ENCODE measurements at regions not wholly inside any gene's neighbourhood (a gene's known extent, or its start where the extent isn't known, plus 50 kb on each side); places are given as distances from the start of the nearest gene placed in this dataset.

- Histone ChIP-seq H2AFZ (ENCODE audit: low read length) (no peak overlapping the region), H3K4me2 (ENCODE audit: low read depth, low read length, poor library complexity, severe bottlenecking) (no peak overlapping the region), H3K4me1 (ENCODE audit: insufficient read depth, low read length, poor library complexity, severe bottlenecking) (no peaks in the 10 kb centered on the region), H3K9me2 (replicated peaks; ENCODE audit: low read depth, low read length) (no peaks in the 10 kb centered on the region), H4K20me1 (ENCODE audit: insufficient read depth, low read length, poor library complexity, severe bottlenecking) (no peaks in the 10 kb centered on the region), H3K79me2 (ENCODE audit: insufficient read depth, low read length) (no peaks in the 10 kb centered on the region), H3K36me3 (ENCODE audit: insufficient read depth, low read length) (no peaks in the 10 kb centered on the region), H3K27me3 (ENCODE audit: insufficient read depth, low read length, poor library complexity, severe bottlenecking) (no peaks in the 10 kb centered on the region), H3K9ac (ENCODE audit: low read depth, low read length, poor library complexity, severe bottlenecking) (no peak overlapping the region), H3K9me3 (ENCODE audit: insufficient read depth, low read depth, low read length) (no peaks in the 10 kb centered on the region), H3K4me3 (ENCODE audit: low read length, poor library complexity, severe bottlenecking) (no peak overlapping the region), H3F3A (ENCODE audit: low read depth) (no peaks in the 10 kb centered on the region)
- TF ChIP-seq CTCF (conservative IDR thresholded peaks at IDR 0.05; ENCODE audit: low read length) (no peak), EZH2phosphoT487 (IDR thresholded peaks at IDR 0.05; ENCODE audit: borderline replicate concordance) (no peak)
Measured at GRCh38 chr6:98452685-98453084, 381.7 kb upstream of the POU3F2 start.

- TF ChIP-seq EZH2phosphoT487 (IDR thresholded peaks at IDR 0.05; ENCODE audit: borderline replicate concordance), result no peak
- no peak for TF ChIP-seq CTCF (conservative IDR thresholded peaks at IDR 0.05; ENCODE audit: low read length)
- no peaks in the 10 kb centered on the region for H3K9me2 ChIP-seq (replicated peaks; ENCODE audit: low read depth, low read length)
- H3K4me1 ChIP-seq (ENCODE audit: insufficient read depth, low read length, poor library complexity, severe bottlenecking), result no peaks in the 10 kb centered on the region
- H3K9ac ChIP-seq (ENCODE audit: low read depth, low read length, poor library complexity, severe bottlenecking), result no peak overlapping the region
- no peaks in the 10 kb centered on the region for H3F3A ChIP-seq (ENCODE audit: low read depth)
- no peaks in the 10 kb centered on the region for H4K20me1 ChIP-seq (ENCODE audit: insufficient read depth, low read length, poor library complexity, severe bottlenecking)
- H3K36me3 ChIP-seq (ENCODE audit: insufficient read depth, low read length), result no peaks in the 10 kb centered on the region
- no peak overlapping the region for H3K4me3 ChIP-seq (ENCODE audit: low read length, poor library complexity, severe bottlenecking)
- no peaks in the 10 kb centered on the region for H3K27me3 ChIP-seq (ENCODE audit: insufficient read depth, low read length, poor library complexity, severe bottlenecking)
- H2AFZ ChIP-seq (ENCODE audit: low read length), result no peak overlapping the region
- no peaks in the 10 kb centered on the region for H3K79me2 ChIP-seq (ENCODE audit: insufficient read depth, low read length)
- no peak overlapping the region for H3K4me2 ChIP-seq (ENCODE audit: low read depth, low read length, poor library complexity, severe bottlenecking)
- H3K9me3 ChIP-seq (ENCODE audit: insufficient read depth, low read depth, low read length), result no peaks in the 10 kb centered on the region
Measured at GRCh38 chr6:98454809-98455322, 379.5 kb upstream of the POU3F2 start.

GRCh38 chr6:98458708-98459107 lies 375.7 kb upstream of the POU3F2 start:
- H3K79me2 ChIP-seq (ENCODE audit: insufficient read depth, low read length), result no peaks in the 10 kb centered on the region
- H3F3A ChIP-seq (ENCODE audit: low read depth), result no peaks in the 10 kb centered on the region
- no peaks in the 10 kb centered on the region for H3K9me3 ChIP-seq (ENCODE audit: insufficient read depth, low read depth, low read length)
- no peaks in the 10 kb centered on the region for H4K20me1 ChIP-seq (ENCODE audit: insufficient read depth, low read length, poor library complexity, severe bottlenecking)
- H3K27me3 ChIP-seq (ENCODE audit: insufficient read depth, low read length, poor library complexity, severe bottlenecking), result no peaks in the 10 kb centered on the region
- H3K4me3 ChIP-seq (ENCODE audit: low read length, poor library complexity, severe bottlenecking), result no peak overlapping the region
- H3K9me2 ChIP-seq (replicated peaks; ENCODE audit: low read depth, low read length), result no peaks in the 10 kb centered on the region
- no peaks in the 10 kb centered on the region for H3K4me1 ChIP-seq (ENCODE audit: insufficient read depth, low read length, poor library complexity, severe bottlenecking)
- no peaks in the 10 kb centered on the region for H3K36me3 ChIP-seq (ENCODE audit: insufficient read depth, low read length)
- H3K4me2 ChIP-seq (ENCODE audit: low read depth, low read length, poor library complexity, severe bottlenecking), result no peak overlapping the region
- no peak overlapping the region for H2AFZ ChIP-seq (ENCODE audit: low read length)
- no peak overlapping the region for H3K9ac ChIP-seq (ENCODE audit: low read depth, low read length, poor library complexity, severe bottlenecking)
- no peak for TF ChIP-seq CTCF (conservative IDR thresholded peaks at IDR 0.05; ENCODE audit: low read length)
- TF ChIP-seq EZH2phosphoT487 (IDR thresholded peaks at IDR 0.05; ENCODE audit: borderline replicate concordance), result no peak
